ENCODE measurements at regions not wholly inside any gene's neighbourhood (a gene's known extent, or its start where the extent isn't known, plus 50 kb on each side); places are given as distances from the start of the nearest gene placed in this dataset.

GRCh38 chr18:60543646-60544045 is 171.1 kb upstream of the MC4R start:
- Histone ChIP-seq H3K4me3 (no peak overlapping the region), H3K36me3 (ENCODE audit: control insufficient read depth, insufficient read depth, low read length) (no peaks in the 10 kb centered on the region), H3K27ac (ENCODE audit: extremely low read depth, low read depth, low read length) (no peak overlapping the region), H2AFZ (ENCODE audit: low read depth, low read length) (no peak overlapping the region), H4K20me1 (replicated peaks; ENCODE audit: control insufficient read depth, insufficient read depth, low read length) (no peaks in the 10 kb centered on the region), H3K9ac (ENCODE audit: insufficient read depth in 1 of 2, low read depth in 2 of 2, low read length in 2 of 2) (no peak overlapping the region), H3K9me1 (ENCODE audit: control insufficient read depth, insufficient read depth, low read length) (no peaks in the 10 kb centered on the region), H3K4me1 (replicated peaks in 1 of 2; ENCODE audit: control insufficient read depth in 2 of 2, insufficient read depth in 2 of 2, low read length in 2 of 2) (no peaks in the 10 kb centered on the region), H3K4me2 (ENCODE audit: insufficient read depth, low read length) (no peak overlapping the region), H3K27me3 (ENCODE audit: control insufficient read depth in 2 of 2, insufficient read depth in 2 of 2, low read length in 2 of 2) (no peaks in the 10 kb centered on the region), H3K79me2 (ENCODE audit: control insufficient read depth, insufficient read depth, low read length) (no peaks in the 10 kb centered on the region), H3K9me3 (replicated peaks; ENCODE audit: control insufficient read depth, insufficient read depth, low read depth, low read length) (no peaks in the 10 kb centered on the region)
- WGBS (ENCODE audit: insufficient coverage, low coverage, missing lambda C conversion rate) = 8% methylated on average over 2 of the region's 2 CpGs
- ChIA-PET CTCF (ENCODE audit: low intra/inter-chr PET ratio) (no interaction called here), POLR2A (no interaction called here)
- FAIRE-seq = no peak
- in situ Hi-C loops (cut with MboI) = loop anchor here (25.0 kb wide), 1 partner anchor 706 kb away; no protein-coding TSS in a partner anchor
- BruUV-seq (replicated peaks) = no TSS peak
- no peak for DNase-seq (ENCODE audit: extremely low read depth in 1 of 4, low spot score in 3 of 4)
- no peak for ATAC-seq
- intact Hi-C loops (cut with micrococcal nuclease) = loop anchor here (10.0 kb wide), 2 partner anchors 449 to 709 kb away; no protein-coding TSS in a partner anchor
- TF ChIP-seq TCF7 (IDR thresholded peaks at IDR 0.05; ENCODE audit: borderline replicate concordance) (no peak), NBN (IDR thresholded peaks at IDR 0.05; ENCODE audit: low read depth) (no peak), ZNF445 (CRISPR knock-in tag; IDR thresholded peaks at IDR 0.05; ENCODE audit: low read depth) (no peak), ZNF395 (CRISPR knock-in tag; IDR thresholded peaks at IDR 0.05) (no peak), CTBP1 (IDR thresholded peaks at IDR 0.05; ENCODE audit: borderline replicate concordance) (no peak), SIX5 (IDR thresholded peaks at IDR 0.05; ENCODE audit: borderline replicate concordance in 1 of 2, insufficient read depth in 1 of 2, low read depth in 1 of 2, low read length in 2 of 2) (no peak), PKNOX1 (IDR thresholded peaks at IDR 0.05) (no peak), AFF4 (CRISPR knock-in tag; IDR thresholded peaks at IDR 0.05) (no peak), ZNF512 (tag; IDR thresholded peaks at IDR 0.05) (no peak), VEZF1 (CRISPR knock-in tag; IDR thresholded peaks at IDR 0.05) (no peak), CC2D1A (IDR thresholded peaks at IDR 0.05) (no peak), SRSF3 (IDR thresholded peaks at IDR 0.05; ENCODE audit: insufficient read depth, low read length) (no peak)
